ENCODE measurements at regions not wholly inside any gene's neighbourhood (a gene's known extent, or its start where the extent isn't known, plus 50 kb on each side); places are given as distances from the start of the nearest gene placed in this dataset.

- Histone ChIP-seq H2AFZ (ENCODE audit: low read depth, low read length) (no peak overlapping the region), H3K9ac (ENCODE audit: low read length) (no peak overlapping the region), H3K27ac (ENCODE audit: low read length) (peak overlapping the region; percentile 33), H3K36me3 (replicated peaks; ENCODE audit: low read depth, low read length) (no peaks in the 10 kb centered on the region), H3K4me2 (ENCODE audit: low read length) (peak overlapping the region; percentile 39; the same call in 1 of the 2 replicates), H3K9me3 (ENCODE audit: insufficient read depth, low read length) (no peaks in the 10 kb centered on the region), H3K4me3 (ENCODE audit: low read length) (no peak overlapping the region), H4K20me1 (ENCODE audit: insufficient read depth, low read length) (no peaks in the 10 kb centered on the region), H3K79me2 (ENCODE audit: low read length) (no peaks in the 10 kb centered on the region), H3K27me3 (ENCODE audit: low read depth, low read length) (no peaks in the 10 kb centered on the region), H3K4me1 (ENCODE audit: low read length) (peaks cover 16% of the 10 kb centered on the region)
- no peak for TF ChIP-seq CTCF (IDR thresholded peaks at IDR 0.05; ENCODE audit: low read depth, low read length)
- TF ChIP-seq EZH2phosphoT487 (IDR thresholded peaks at IDR 0.05; ENCODE audit: low read depth) = no peak
Measured at GRCh38 chrX:69051901-69052300, 113.4 kb downstream of the PJA1 start.

- no peak overlapping the region for H2AFZ ChIP-seq (ENCODE audit: low read depth, low read length)
Measured at GRCh38 chrX:69050051-69050765, 115.0 kb downstream of the PJA1 start.

GRCh38 chrX:69046996-69047490, 118.2 kb downstream of the PJA1 start:
- H3K9me3 ChIP-seq (ENCODE audit: insufficient read depth, low read length) = no peaks in the 10 kb centered on the region
- no peak overlapping the region for H3K4me2 ChIP-seq (ENCODE audit: low read length)
- TF ChIP-seq EZH2phosphoT487 (IDR thresholded peaks at IDR 0.05; ENCODE audit: low read depth) (no peak), CTCF (IDR thresholded peaks at IDR 0.05; ENCODE audit: low read depth, low read length) (no peak)
- no peaks in the 10 kb centered on the region for H3K36me3 ChIP-seq (replicated peaks; ENCODE audit: low read depth, low read length)
- H2AFZ ChIP-seq (ENCODE audit: low read depth, low read length) = no peak overlapping the region
- no peaks in the 10 kb centered on the region for H3K79me2 ChIP-seq (ENCODE audit: low read length)
- no peaks in the 10 kb centered on the region for H4K20me1 ChIP-seq (ENCODE audit: insufficient read depth, low read length)
- peaks cover 8% of the 10 kb centered on the region for H3K4me1 ChIP-seq (ENCODE audit: low read length)
- no peaks in the 10 kb centered on the region for H3K27me3 ChIP-seq (ENCODE audit: low read depth, low read length)
- H3K4me3 ChIP-seq (ENCODE audit: low read length) = no peak overlapping the region
- no peak overlapping the region for H3K9ac ChIP-seq (ENCODE audit: low read length)
- H3K27ac ChIP-seq (ENCODE audit: low read length) = no peak overlapping the region

More at GRCh38 chrX:69050051-69050765, 115.0 kb downstream of the PJA1 start:
- no peaks in the 10 kb centered on the region for H3K36me3 ChIP-seq (replicated peaks; ENCODE audit: low read depth, low read length)
- H3K4me2 ChIP-seq (ENCODE audit: low read length) = no peak overlapping the region
- H4K20me1 ChIP-seq (ENCODE audit: insufficient read depth, low read length) = no peaks in the 10 kb centered on the region
- no peak overlapping the region for H3K4me3 ChIP-seq (ENCODE audit: low read length)
- H3K79me2 ChIP-seq (ENCODE audit: low read length) = no peaks in the 10 kb centered on the region
- H3K27me3 ChIP-seq (ENCODE audit: low read depth, low read length) = no peaks in the 10 kb centered on the region
- H3K4me1 ChIP-seq (ENCODE audit: low read length) = peaks cover 16% of the 10 kb centered on the region
- no peak overlapping the region for H3K27ac ChIP-seq (ENCODE audit: low read length)
- no peak overlapping the region for H3K9ac ChIP-seq (ENCODE audit: low read length)
- no peak for TF ChIP-seq EZH2phosphoT487 (IDR thresholded peaks at IDR 0.05; ENCODE audit: low read depth)
- no peak for TF ChIP-seq CTCF (IDR thresholded peaks at IDR 0.05; ENCODE audit: low read depth, low read length)
- H3K9me3 ChIP-seq (ENCODE audit: insufficient read depth, low read length) = no peaks in the 10 kb centered on the region

GRCh38 chrX:69045616-69046345, 119.5 kb downstream of the PJA1 start:
- Histone ChIP-seq H3K79me2 (ENCODE audit: low read length) (no peaks in the 10 kb centered on the region), H3K9ac (ENCODE audit: low read length) (no peak overlapping the region), H3K4me3 (ENCODE audit: low read length) (no peak overlapping the region), H3K9me3 (ENCODE audit: insufficient read depth, low read length) (no peaks in the 10 kb centered on the region), H2AFZ (ENCODE audit: low read depth, low read length) (no peak overlapping the region), H3K27me3 (ENCODE audit: low read depth, low read length) (no peaks in the 10 kb centered on the region), H3K4me2 (ENCODE audit: low read length) (no peak overlapping the region), H3K4me1 (ENCODE audit: low read length) (no peaks in the 10 kb centered on the region), H3K36me3 (replicated peaks; ENCODE audit: low read depth, low read length) (no peaks in the 10 kb centered on the region), H4K20me1 (ENCODE audit: insufficient read depth, low read length) (no peaks in the 10 kb centered on the region), H3K27ac (ENCODE audit: low read length) (no peak overlapping the region)
- no peak for TF ChIP-seq EZH2phosphoT487 (IDR thresholded peaks at IDR 0.05; ENCODE audit: low read depth)

All from OCI-LY3 (cell line).